GM21717 (cell line): ENCODE measurements at regions not wholly inside any gene's neighbourhood (a gene's known extent, or its start where the extent isn't known, plus 50 kb on each side); places are given as distances from the start of the nearest gene placed in this dataset.
"Not testable (repeated sequence)": the region's sequence is repeated elsewhere in the genome, so short reads cannot be mapped to it uniquely, and the experiment has no call there.

ENCODE experiments used
- ATAC-seq: cut with Tn5 transposase; IDR thresholded peaks from one replicate; pipeline ENCODE4 v1.9.1; 2021; ENCODE audit warnings: mild to moderate bottlenecking, moderate library complexity; ENCODE audit not compliant: unreplicated experiment

DNA sequence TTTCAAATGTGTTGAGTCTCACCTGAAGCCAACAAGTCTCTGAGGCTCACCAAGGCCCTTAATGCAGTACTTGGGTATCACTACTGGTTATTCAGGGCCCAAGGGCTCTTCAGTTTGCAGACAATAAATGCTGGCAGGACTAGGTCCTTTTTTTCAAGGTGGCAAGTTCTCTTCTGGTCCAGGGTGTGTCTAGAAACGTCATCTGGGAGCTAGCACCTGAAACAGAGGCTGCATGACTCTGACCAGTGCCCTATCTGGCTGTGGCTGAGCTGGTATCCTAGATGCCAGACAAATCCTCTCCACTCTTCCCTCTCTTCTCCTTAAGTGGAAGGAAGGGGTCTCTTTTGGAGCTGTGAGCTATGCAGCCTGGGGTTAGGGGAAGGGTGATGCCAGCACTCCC lies 276.8 kb downstream of the PYDC2 start:
- no peak for ATAC-seq

- no peak for ATAC-seq
Observed at GRCh38 chr3:191740712-191741111, 279.7 kb downstream of the PYDC2 start.

DNA sequence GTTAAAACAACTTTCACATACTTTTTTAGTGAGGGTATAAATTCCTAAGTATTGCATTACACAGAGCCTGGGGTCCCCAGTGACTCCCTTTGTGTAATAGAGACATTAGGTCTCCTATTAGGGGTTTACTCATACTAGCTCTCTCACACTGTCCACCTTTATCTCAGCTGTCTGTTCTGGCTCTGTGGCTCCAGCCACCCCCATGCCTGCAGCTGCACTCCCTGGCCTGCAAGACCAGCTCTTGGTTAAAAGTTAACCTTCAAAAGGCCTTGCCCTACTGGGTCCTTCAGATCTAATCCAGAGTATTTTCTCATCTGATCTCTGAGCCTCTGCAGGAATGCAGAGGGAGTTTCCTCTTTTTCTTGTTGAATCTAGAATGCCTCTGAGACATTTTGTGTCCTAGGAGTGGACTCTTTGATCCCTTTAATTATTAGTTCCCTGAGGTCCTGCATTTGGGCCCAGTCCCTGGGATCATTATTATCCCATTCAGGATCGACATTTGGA lies 280.9 kb downstream of the PYDC2 start:
- ATAC-seq = not testable (repeated sequence)

- ATAC-seq = no peak
Observed at GRCh38 chr3:191743283-191743682, 282.3 kb downstream of the PYDC2 start.

- ATAC-seq = no peak
Observed at GRCh38 chr3:191750618-191751017, 289.7 kb downstream of the PYDC2 start.

DNA sequence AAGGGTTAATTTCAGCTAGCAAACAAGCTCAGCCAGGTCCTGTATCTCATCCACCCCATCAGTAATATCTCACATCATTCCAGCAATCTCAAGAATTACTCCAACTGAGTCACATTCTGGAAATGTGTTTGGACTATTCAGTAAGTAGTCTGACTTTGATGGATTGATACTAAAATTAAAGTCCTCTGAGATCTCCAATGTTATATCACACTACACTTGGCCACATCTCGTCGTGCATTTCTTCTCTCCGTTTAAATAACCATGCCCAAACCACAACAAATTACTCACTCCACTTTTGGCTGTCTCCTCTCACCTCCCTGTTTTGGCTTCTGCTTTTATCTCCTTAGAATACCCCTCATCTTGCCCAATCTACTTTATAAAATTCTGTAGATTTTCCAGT lies 292.2 kb downstream of the PYDC2 start:
- ATAC-seq = no peak

DNA sequence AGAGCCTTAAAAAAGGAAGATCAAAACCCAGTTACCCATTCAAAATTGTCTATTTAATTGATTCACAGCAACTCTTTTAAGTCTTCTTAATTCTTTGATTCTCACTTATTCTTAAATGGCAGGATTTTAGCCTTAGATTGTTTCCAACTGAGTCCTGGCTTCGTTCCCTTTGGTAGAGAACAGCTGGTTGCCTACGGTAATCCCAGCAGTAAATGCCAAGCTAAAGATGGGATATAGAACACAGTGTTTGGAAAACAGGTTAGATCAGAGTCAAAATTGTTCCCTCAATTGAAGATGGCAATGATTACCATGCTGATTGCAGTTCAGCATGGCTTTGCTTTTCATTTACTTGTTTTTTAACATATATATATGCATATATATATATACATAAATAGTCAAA lies 300.9 kb downstream of the PYDC2 start:
- no peak for ATAC-seq

- ATAC-seq = no peak
Observed at GRCh38 chr3:191762323-191762960, 301.5 kb downstream of the PYDC2 start.

DNA sequence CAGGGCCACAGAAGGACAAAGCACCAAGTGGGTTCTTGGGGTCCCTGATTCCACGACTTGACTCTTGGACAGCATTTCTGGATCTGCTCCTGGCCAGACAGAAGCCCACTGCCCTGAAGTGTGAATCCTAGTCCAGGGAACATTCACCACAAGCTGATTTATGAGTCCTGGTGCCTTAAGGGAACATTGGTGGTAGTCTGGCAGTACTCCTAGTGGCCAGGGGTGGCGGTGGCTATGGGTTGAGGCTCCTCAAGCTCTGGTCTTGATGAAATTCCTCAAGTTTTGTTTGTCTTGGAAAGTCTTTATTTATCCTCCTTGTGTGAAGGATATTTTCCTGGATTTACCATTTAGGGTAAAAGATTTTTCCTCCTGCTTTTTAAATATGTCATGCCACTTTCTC lies 307.5 kb downstream of the PYDC2 start:
- no peak for ATAC-seq

DNA sequence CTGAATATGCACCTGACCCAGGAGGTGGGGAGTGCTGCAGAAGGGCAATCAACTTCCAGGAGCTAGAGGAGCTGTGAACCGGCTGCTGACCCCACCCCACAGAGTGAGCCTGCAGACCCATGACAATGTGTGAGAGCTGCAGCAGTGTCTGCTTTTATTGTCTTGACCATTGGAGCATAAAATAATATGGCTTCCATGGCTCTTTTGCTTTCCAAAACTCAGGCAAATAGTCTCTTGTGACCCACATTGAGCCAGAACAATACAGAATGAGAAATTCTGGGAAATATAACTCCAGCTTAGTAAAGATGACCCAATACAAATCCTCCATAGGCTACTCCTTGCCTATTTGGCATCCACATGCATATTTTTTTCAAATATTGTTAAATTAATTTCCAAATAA lies 309.6 kb downstream of the PYDC2 start:
- no peak for ATAC-seq

GRCh38 chr3:191774485-191774884 lies 313.5 kb downstream of the PYDC2 start:
- ATAC-seq = no peak

GRCh38 chr3:191775451-191776233 lies 314.7 kb downstream of the PYDC2 start:
- no peak for ATAC-seq

DNA sequence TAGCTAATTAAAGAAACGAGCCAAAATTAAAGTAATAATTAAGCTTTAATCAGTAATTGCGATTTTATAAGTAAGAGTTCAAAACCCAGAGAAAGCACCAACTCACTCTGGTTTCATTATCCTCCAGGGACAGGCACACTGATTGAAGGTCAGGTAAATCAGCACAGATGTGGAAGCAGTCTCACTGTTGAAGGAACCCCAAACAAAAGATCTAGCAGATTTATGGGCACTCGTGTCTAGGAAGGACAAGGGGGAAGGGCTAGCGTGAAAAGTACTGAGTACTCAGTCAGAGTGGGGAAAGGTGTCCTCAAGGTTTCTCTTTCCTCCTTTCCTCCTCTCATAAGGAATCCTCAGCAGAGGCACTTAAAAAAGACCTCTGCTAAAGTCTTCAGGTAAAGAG lies 320.1 kb downstream of the PYDC2 start:
- no peak for ATAC-seq

GRCh38 chr3:191783024-191783423 lies 322.1 kb downstream of the PYDC2 start:
- no peak for ATAC-seq

DNA sequence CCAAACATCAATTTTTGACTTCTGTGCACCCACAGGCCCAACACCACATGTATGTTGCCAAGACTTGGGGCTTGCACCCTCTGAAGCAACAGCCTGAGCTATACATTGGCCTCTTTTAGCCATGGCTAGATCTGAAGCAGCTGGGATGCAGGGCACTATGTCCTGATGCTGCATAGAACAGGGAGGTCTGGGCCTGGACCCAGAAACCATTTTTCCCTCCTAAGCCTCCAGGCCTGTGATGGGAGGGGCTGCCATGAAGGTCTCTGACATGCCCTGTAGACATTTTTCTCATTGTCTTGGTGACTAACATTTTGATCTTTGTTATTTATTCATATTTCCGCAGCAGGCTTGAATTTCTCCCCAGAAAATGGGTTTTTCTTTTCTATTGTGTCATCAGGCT lies 330.0 kb downstream of the PYDC2 start:
- ATAC-seq = no peak

GRCh38 chr3:191792580-191792979 lies 331.6 kb downstream of the PYDC2 start:
- ATAC-seq = no peak

DNA sequence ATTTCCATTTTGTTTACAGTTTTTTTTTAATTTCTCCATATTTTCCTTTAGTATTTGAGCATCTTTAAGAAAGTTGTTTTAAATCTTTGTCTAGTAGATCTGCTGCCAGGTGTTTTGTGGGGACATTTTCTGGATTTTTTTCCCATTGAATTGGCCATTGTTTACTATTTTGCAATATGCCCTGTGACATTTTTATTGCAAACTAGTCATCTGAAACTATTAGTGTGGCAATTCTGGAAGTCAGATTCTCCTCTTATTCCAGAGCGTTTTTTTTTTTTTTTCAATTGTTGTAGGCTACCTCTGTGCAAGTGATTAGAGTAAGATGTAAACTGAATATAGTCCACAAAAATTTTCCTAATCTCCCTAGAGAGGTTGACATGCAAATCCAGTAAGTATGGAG lies 334.2 kb downstream of the PYDC2 start:
- no peak for ATAC-seq

GRCh38 chr3:191797271-191797670 lies 336.3 kb downstream of the PYDC2 start:
- ATAC-seq = no peak

DNA sequence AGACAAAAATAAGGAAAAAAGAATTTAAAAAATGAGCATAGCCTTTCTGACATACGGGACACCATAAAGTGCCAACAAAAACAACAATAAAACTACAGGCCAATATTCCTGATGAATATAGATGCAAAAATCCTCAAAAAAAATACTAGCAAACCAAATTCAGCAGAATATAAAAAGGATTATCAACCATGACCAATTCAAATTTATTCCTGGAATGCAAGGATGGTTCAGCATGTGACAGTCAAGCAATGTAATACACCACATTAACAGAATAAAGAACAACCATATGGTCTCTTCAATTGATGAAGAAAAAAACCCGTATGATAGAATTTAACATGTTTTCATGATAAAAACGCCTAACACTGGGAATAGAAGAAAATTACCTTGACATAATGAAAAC lies 341.7 kb downstream of the PYDC2 start:
- ATAC-seq = no peak

DNA sequence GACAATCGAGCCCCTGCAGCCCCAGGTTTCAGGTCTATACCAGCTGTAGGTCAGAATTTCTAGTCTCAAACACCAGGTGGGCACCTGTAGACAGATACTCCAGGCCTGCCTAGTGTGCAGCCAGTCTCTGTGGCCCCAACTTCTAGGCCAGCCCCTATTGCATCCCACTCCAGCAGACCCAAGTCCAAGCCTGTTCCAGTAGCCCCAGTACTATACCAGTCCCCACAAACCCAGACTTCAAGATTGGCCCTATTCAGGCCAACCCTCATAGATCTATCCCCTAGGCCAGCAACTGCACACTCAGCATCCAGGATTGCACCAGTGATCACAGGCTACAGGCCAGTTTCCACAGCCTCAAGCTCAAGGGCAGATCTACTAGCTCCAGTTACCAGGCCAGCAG lies 344.0 kb downstream of the PYDC2 start:
- ATAC-seq = no peak

- no peak for ATAC-seq
Observed at GRCh38 chr3:191808073-191808472, 347.1 kb downstream of the PYDC2 start.

GRCh38 chr3:191809326-191809949 lies 348.5 kb downstream of the PYDC2 start:
- no peak for ATAC-seq
